ENCODE measurements at regions not wholly inside any gene's neighbourhood (a gene's known extent, or its start where the extent isn't known, plus 50 kb on each side); places are given as distances from the start of the nearest gene placed in this dataset.

GRCh38 chr5:67541875-67542274 lies 345.3 kb upstream of the CD180 start:
- WGBS, result 98% methylated on average over 1 of the region's 1 CpG
- H3K4me1 ChIP-seq (ENCODE audit: control insufficient read depth in 4 of 4, insufficient read depth in 4 of 4, low read length in 3 of 4), result peaks cover 0 to 6% (median 1%) of the 10 kb centered on the region in 4 donors
- no peaks in the 10 kb centered on the region for H3K9me3 ChIP-seq (ENCODE audit: control insufficient read depth in 4 of 4, low read length in 3 of 4)
- no peak overlapping the region for H3K27ac ChIP-seq (ENCODE audit: low read depth in 1 of 2, low read length in 2 of 2)
- TF ChIP-seq, protein P1, sequence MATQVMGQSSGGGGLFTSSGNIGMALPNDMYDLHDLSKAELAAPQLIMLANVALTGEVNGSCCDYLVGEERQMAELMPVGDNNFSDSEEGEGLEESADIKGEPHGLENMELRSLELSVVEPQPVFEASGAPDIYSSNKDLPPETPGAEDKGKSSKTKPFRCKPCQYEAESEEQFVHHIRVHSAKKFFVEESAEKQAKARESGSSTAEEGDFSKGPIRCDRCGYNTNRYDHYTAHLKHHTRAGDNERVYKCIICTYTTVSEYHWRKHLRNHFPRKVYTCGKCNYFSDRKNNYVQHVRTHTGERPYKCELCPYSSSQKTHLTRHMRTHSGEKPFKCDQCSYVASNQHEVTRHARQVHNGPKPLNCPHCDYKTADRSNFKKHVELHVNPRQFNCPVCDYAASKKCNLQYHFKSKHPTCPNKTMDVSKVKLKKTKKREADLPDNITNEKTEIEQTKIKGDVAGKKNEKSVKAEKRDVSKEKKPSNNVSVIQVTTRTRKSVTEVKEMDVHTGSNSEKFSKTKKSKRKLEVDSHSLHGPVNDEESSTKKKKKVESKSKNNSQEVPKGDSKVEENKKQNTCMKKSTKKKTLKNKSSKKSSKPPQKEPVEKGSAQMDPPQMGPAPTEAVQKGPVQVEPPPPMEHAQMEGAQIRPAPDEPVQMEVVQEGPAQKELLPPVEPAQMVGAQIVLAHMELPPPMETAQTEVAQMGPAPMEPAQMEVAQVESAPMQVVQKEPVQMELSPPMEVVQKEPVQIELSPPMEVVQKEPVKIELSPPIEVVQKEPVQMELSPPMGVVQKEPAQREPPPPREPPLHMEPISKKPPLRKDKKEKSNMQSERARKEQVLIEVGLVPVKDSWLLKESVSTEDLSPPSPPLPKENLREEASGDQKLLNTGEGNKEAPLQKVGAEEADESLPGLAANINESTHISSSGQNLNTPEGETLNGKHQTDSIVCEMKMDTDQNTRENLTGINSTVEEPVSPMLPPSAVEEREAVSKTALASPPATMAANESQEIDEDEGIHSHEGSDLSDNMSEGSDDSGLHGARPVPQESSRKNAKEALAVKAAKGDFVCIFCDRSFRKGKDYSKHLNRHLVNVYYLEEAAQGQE (IDR thresholded peaks at IDR 0.05), result no peak
- no peak for TF ChIP-seq FOXA1 (IDR thresholded peaks at IDR 0.05)
- no peak for TF ChIP-seq ATF3 (IDR thresholded peaks at IDR 0.05)
- no peak for TF ChIP-seq EGR1 (IDR thresholded peaks at IDR 0.05; ENCODE audit: low read depth in 2 of 2)
- no peak for TF ChIP-seq FOXA2 (IDR thresholded peaks at IDR 0.05)
- TF ChIP-seq NR2F2 (IDR thresholded peaks at IDR 0.05), result no peak
- TF ChIP-seq SP1 (IDR thresholded peaks at IDR 0.05), result no peak
- TF ChIP-seq RAD21 (IDR thresholded peaks at IDR 0.05), result no peak
- TF ChIP-seq HNF4G (IDR thresholded peaks at IDR 0.05), result no peak
- TF ChIP-seq TAF1 (conservative IDR thresholded peaks at IDR 0.05), result no peak
- TF ChIP-seq RXRA (IDR thresholded peaks at IDR 0.05), result no peak
- no peak for TF ChIP-seq JUND (IDR thresholded peaks at IDR 0.05)
- TF ChIP-seq YY1 (IDR thresholded peaks at IDR 0.05), result no peak
- TF ChIP-seq, protein P2, sequence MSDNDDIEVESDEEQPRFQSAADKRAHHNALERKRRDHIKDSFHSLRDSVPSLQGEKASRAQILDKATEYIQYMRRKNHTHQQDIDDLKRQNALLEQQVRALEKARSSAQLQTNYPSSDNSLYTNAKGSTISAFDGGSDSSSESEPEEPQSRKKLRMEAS (IDR thresholded peaks at IDR 0.05), result no peak
- TF ChIP-seq, protein P3, sequence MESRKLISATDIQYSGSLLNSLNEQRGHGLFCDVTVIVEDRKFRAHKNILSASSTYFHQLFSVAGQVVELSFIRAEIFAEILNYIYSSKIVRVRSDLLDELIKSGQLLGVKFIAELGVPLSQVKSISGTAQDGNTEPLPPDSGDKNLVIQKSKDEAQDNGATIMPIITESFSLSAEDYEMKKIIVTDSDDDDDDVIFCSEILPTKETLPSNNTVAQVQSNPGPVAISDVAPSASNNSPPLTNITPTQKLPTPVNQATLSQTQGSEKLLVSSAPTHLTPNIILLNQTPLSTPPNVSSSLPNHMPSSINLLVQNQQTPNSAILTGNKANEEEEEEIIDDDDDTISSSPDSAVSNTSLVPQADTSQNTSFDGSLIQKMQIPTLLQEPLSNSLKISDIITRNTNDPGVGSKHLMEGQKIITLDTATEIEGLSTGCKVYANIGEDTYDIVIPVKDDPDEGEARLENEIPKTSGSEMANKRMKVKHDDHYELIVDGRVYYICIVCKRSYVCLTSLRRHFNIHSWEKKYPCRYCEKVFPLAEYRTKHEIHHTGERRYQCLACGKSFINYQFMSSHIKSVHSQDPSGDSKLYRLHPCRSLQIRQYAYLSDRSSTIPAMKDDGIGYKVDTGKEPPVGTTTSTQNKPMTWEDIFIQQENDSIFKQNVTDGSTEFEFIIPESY (IDR thresholded peaks at IDR 0.05), result no peak
- no peaks in the 10 kb centered on the region for H3K27me3 ChIP-seq (ENCODE audit: control insufficient read depth in 4 of 4, insufficient read depth in 4 of 4, low read length in 3 of 4)
- DNase-seq (ENCODE audit: low spot score), result no peak
- H3K9ac ChIP-seq (ENCODE audit: low read depth in 1 of 2, low read length in 2 of 2), result no peak overlapping the region
- no peaks in the 10 kb centered on the region for H3K36me3 ChIP-seq (ENCODE audit: control insufficient read depth in 4 of 4, insufficient read depth in 3 of 4, low read depth in 1 of 4, low read length in 3 of 4)
- no peak overlapping the region for H3K4me3 ChIP-seq (ENCODE audit: low read depth in 1 of 3, low read length in 3 of 3)

GRCh38 chr5:67538855-67539506 lies 342.4 kb upstream of the CD180 start:
- Histone ChIP-seq H3K27me3 (ENCODE audit: control insufficient read depth in 4 of 4, insufficient read depth in 4 of 4, low read length in 3 of 4) (no peaks in the 10 kb centered on the region), H3K27ac (ENCODE audit: low read depth in 1 of 2, low read length in 2 of 2) (no peak overlapping the region), H3K9me3 (ENCODE audit: control insufficient read depth in 4 of 4, low read length in 3 of 4) (no peaks in the 10 kb centered on the region), H3K36me3 (ENCODE audit: control insufficient read depth in 4 of 4, insufficient read depth in 3 of 4, low read depth in 1 of 4, low read length in 3 of 4) (no peaks in the 10 kb centered on the region), H3K4me3 (ENCODE audit: low read depth in 1 of 3, low read length in 3 of 3) (no peak overlapping the region), H3K4me1 (ENCODE audit: control insufficient read depth in 4 of 4, insufficient read depth in 4 of 4, low read length in 3 of 4) (peaks cover 0 to 6% (median 1%) of the 10 kb centered on the region in 4 donors), H3K9ac (ENCODE audit: low read depth in 1 of 2, low read length in 2 of 2) (no peak overlapping the region)
- no peak for DNase-seq (ENCODE audit: low spot score)
- 55% methylated on average over 2 of the region's 2 CpGs for WGBS
- TF ChIP-seq RXRA (IDR thresholded peaks at IDR 0.05) (no peak), FOXA2 (IDR thresholded peaks at IDR 0.05) (no peak), HNF4G (IDR thresholded peaks at IDR 0.05) (no peak), GABPA (IDR thresholded peaks at IDR 0.05 in 1 of 2, conservative IDR thresholded peaks at IDR 0.05 in 1 of 2) (no peak), CTCF (IDR thresholded peaks at IDR 0.05; ENCODE audit: low read depth, low read length, missing input control) (no peak), HNF4A (conservative IDR thresholded peaks at IDR 0.05) (no peak), SP1 (IDR thresholded peaks at IDR 0.05) (no peak), NR2F2 (IDR thresholded peaks at IDR 0.05) (no peak), YY1 (IDR thresholded peaks at IDR 0.05) (no peak), RAD21 (IDR thresholded peaks at IDR 0.05) (no peak), FOXA1 (IDR thresholded peaks at IDR 0.05) (no peak), JUND (IDR thresholded peaks at IDR 0.05) (no peak)
- TF ChIP-seq, protein P3 (IDR thresholded peaks at IDR 0.05), result no peak
- TF ChIP-seq, protein P1 (IDR thresholded peaks at IDR 0.05), result no peak

Data from liver (tissue), 8 donors.